ENCODE measurements at regions not wholly inside any gene's neighbourhood (a gene's known extent, or its start where the extent isn't known, plus 50 kb on each side); places are given as distances from the start of the nearest gene placed in this dataset.

- H3K4me1 ChIP-seq (ENCODE audit: insufficient read depth, insufficient read length): peaks cover 4% of the 10 kb centered on the region
- no peak overlapping the region for H3K4me3 ChIP-seq (ENCODE audit: insufficient read length, low read depth)
- H3K9me3 ChIP-seq (ENCODE audit: insufficient read depth, low read length): no peaks in the 10 kb centered on the region
- no peak for DNase-seq (ENCODE audit: low read depth, low spot score)
- no peaks in the 10 kb centered on the region for H3K27me3 ChIP-seq (ENCODE audit: insufficient read depth, insufficient read length)
- H3K9ac ChIP-seq (ENCODE audit: insufficient read length, low read depth): no peak overlapping the region
- H3K36me3 ChIP-seq (ENCODE audit: insufficient read depth, insufficient read length, low read length): no peaks in the 10 kb centered on the region
- TF ChIP-seq YY1 (IDR thresholded peaks at IDR 0.05; ENCODE audit: insufficient read depth, insufficient read length) (no peak), SUZ12 (IDR thresholded peaks at IDR 0.05; ENCODE audit: extremely low read depth, insufficient read depth, insufficient read length) (no peak), ZNF274 (IDR thresholded peaks at IDR 0.05; ENCODE audit: low read depth, low read length) (no peak)
Observed at GRCh38 chrX:16516232-16516876, 133.6 kb upstream of the S100G start.

GRCh38 chrX:16517039-16517605, 132.8 kb upstream of the S100G start:
- DNase-seq (ENCODE audit: low read depth, low spot score): no peak
- no peak for TF ChIP-seq ZNF274 (IDR thresholded peaks at IDR 0.05; ENCODE audit: low read depth, low read length)
- no peak for TF ChIP-seq YY1 (IDR thresholded peaks at IDR 0.05; ENCODE audit: insufficient read depth, insufficient read length)
- TF ChIP-seq SUZ12 (IDR thresholded peaks at IDR 0.05; ENCODE audit: extremely low read depth, insufficient read depth, insufficient read length): no peak
- H3K4me3 ChIP-seq (ENCODE audit: insufficient read length, low read depth): no peak overlapping the region
- H3K9me3 ChIP-seq (ENCODE audit: insufficient read depth, low read length): no peaks in the 10 kb centered on the region
- H3K4me1 ChIP-seq (ENCODE audit: insufficient read depth, insufficient read length): peaks cover under 1% of the 10 kb centered on the region
- no peaks in the 10 kb centered on the region for H3K36me3 ChIP-seq (ENCODE audit: insufficient read depth, insufficient read length, low read length)
- no peaks in the 10 kb centered on the region for H3K27me3 ChIP-seq (ENCODE audit: insufficient read depth, insufficient read length)
- no peak overlapping the region for H3K9ac ChIP-seq (ENCODE audit: insufficient read length, low read depth)

GRCh38 chrX:16518131-16518530, 131.8 kb upstream of the S100G start:
- Histone ChIP-seq H3K27me3 (ENCODE audit: insufficient read depth, insufficient read length) (no peaks in the 10 kb centered on the region), H3K9me3 (ENCODE audit: insufficient read depth, low read length) (no peaks in the 10 kb centered on the region), H3K4me1 (ENCODE audit: insufficient read depth, insufficient read length) (no peaks in the 10 kb centered on the region), H3K9ac (ENCODE audit: insufficient read length, low read depth) (no peak overlapping the region), H3K4me3 (ENCODE audit: insufficient read length, low read depth) (no peak overlapping the region), H3K36me3 (ENCODE audit: insufficient read depth, insufficient read length, low read length) (no peaks in the 10 kb centered on the region)
- DNase-seq (ENCODE audit: low read depth, low spot score): no peak
- TF ChIP-seq YY1 (IDR thresholded peaks at IDR 0.05; ENCODE audit: insufficient read depth, insufficient read length) (no peak), SUZ12 (IDR thresholded peaks at IDR 0.05; ENCODE audit: extremely low read depth, insufficient read depth, insufficient read length) (no peak), ZNF274 (IDR thresholded peaks at IDR 0.05; ENCODE audit: low read depth, low read length) (no peak)

- DNase-seq (ENCODE audit: low read depth, low spot score): no peak
- H3K36me3 ChIP-seq (ENCODE audit: insufficient read depth, insufficient read length, low read length): no peaks in the 10 kb centered on the region
- H3K4me1 ChIP-seq (ENCODE audit: insufficient read depth, insufficient read length): no peaks in the 10 kb centered on the region
- no peaks in the 10 kb centered on the region for H3K27me3 ChIP-seq (ENCODE audit: insufficient read depth, insufficient read length)
- no peak overlapping the region for H3K9ac ChIP-seq (ENCODE audit: insufficient read length, low read depth)
- H3K4me3 ChIP-seq (ENCODE audit: insufficient read length, low read depth): no peak overlapping the region
- peaks cover 21% of the 10 kb centered on the region; the same call in 1 of the 2 replicates for H3K9me3 ChIP-seq (ENCODE audit: insufficient read depth, low read length)
- no peak for TF ChIP-seq YY1 (IDR thresholded peaks at IDR 0.05; ENCODE audit: insufficient read depth, insufficient read length)
- no peak for TF ChIP-seq ZNF274 (IDR thresholded peaks at IDR 0.05; ENCODE audit: low read depth, low read length)
- no peak for TF ChIP-seq SUZ12 (IDR thresholded peaks at IDR 0.05; ENCODE audit: extremely low read depth, insufficient read depth, insufficient read length)
Observed at GRCh38 chrX:16524316-16524715, 125.6 kb upstream of the S100G start.

GRCh38 chrX:16526003-16526402, 124.0 kb upstream of the S100G start:
- Histone ChIP-seq H3K4me1 (ENCODE audit: insufficient read depth, insufficient read length) (no peaks in the 10 kb centered on the region), H3K36me3 (ENCODE audit: insufficient read depth, insufficient read length, low read length) (no peaks in the 10 kb centered on the region), H3K27me3 (ENCODE audit: insufficient read depth, insufficient read length) (no peaks in the 10 kb centered on the region), H3K9me3 (ENCODE audit: insufficient read depth, low read length) (peaks cover 21% of the 10 kb centered on the region; the same call in 1 of the 2 replicates), H3K9ac (ENCODE audit: insufficient read length, low read depth) (no peak overlapping the region), H3K4me3 (ENCODE audit: insufficient read length, low read depth) (no peak overlapping the region)
- no peak for DNase-seq (ENCODE audit: low read depth, low spot score)
- TF ChIP-seq SUZ12 (IDR thresholded peaks at IDR 0.05; ENCODE audit: extremely low read depth, insufficient read depth, insufficient read length) (no peak), ZNF274 (IDR thresholded peaks at IDR 0.05; ENCODE audit: low read depth, low read length) (no peak), YY1 (IDR thresholded peaks at IDR 0.05; ENCODE audit: insufficient read depth, insufficient read length) (no peak)

GRCh38 chrX:16528620-16529019, 121.3 kb upstream of the S100G start:
- Histone ChIP-seq H3K36me3 (ENCODE audit: insufficient read depth, insufficient read length, low read length) (no peaks in the 10 kb centered on the region), H3K4me3 (ENCODE audit: insufficient read length, low read depth) (no peak overlapping the region), H3K4me1 (ENCODE audit: insufficient read depth, insufficient read length) (no peaks in the 10 kb centered on the region), H3K9me3 (ENCODE audit: insufficient read depth, low read length) (peaks cover 21% of the 10 kb centered on the region; the same call in 1 of the 2 replicates), H3K27me3 (ENCODE audit: insufficient read depth, insufficient read length) (no peaks in the 10 kb centered on the region), H3K9ac (ENCODE audit: insufficient read length, low read depth) (no peak overlapping the region)
- no peak for DNase-seq (ENCODE audit: low read depth, low spot score)
- TF ChIP-seq ZNF274 (IDR thresholded peaks at IDR 0.05; ENCODE audit: low read depth, low read length) (no peak), YY1 (IDR thresholded peaks at IDR 0.05; ENCODE audit: insufficient read depth, insufficient read length) (no peak), SUZ12 (IDR thresholded peaks at IDR 0.05; ENCODE audit: extremely low read depth, insufficient read depth, insufficient read length) (no peak)
